ENCODE measurements at regions not wholly inside any gene's neighbourhood (a gene's known extent, or its start where the extent isn't known, plus 50 kb on each side); places are given as distances from the start of the nearest gene placed in this dataset.

DNA sequence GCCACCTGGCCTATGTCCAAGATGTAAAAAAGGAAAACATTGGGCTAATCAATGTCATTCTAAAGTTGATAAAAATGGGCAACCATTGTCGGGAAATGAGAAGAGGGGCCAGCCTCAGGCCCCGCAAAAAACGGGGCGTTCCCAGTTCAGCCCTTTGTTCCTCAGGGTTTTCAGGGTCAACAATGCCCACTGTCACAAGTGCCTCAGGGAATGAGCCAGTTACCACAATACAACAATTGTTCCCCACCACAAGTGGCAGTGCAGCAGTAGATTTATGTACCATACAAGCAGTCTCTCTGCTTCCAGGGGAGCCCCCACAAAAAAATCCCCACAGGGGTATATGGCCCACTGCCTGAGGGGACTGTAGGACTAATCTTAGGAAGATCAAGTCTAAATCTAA, 112.5 kb downstream of the ZNF486 start:
- TF ChIP-seq, protein P1, sequence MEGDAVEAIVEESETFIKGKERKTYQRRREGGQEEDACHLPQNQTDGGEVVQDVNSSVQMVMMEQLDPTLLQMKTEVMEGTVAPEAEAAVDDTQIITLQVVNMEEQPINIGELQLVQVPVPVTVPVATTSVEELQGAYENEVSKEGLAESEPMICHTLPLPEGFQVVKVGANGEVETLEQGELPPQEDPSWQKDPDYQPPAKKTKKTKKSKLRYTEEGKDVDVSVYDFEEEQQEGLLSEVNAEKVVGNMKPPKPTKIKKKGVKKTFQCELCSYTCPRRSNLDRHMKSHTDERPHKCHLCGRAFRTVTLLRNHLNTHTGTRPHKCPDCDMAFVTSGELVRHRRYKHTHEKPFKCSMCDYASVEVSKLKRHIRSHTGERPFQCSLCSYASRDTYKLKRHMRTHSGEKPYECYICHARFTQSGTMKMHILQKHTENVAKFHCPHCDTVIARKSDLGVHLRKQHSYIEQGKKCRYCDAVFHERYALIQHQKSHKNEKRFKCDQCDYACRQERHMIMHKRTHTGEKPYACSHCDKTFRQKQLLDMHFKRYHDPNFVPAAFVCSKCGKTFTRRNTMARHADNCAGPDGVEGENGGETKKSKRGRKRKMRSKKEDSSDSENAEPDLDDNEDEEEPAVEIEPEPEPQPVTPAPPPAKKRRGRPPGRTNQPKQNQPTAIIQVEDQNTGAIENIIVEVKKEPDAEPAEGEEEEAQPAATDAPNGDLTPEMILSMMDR (IDR thresholded peaks at IDR 0.05): no peak
- TF ChIP-seq POLR2A (IDR thresholded peaks at IDR 0.05): no peak
